ENCODE measurements at regions not wholly inside any gene's neighbourhood (a gene's known extent, or its start where the extent isn't known, plus 50 kb on each side); places are given as distances from the start of the nearest gene placed in this dataset.

DNA sequence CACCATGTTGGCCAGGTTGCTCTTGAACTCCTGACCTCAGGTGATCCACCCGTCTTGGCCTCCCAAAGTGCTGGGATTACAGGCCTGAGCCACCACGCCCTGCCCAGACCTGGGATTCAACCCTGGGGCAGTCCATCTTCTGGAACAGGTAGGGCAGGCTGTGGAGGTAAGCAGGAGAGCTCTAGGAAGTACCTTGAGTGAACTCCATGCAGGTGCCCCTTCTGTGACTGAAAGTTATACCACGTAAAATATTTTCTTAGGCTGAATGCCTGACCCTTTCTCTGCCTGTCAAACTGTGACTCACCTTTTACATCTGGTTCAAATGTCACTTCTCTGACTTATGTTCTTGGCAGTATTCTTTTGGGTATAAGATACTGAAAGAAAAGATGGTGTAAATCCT lies 86.7 kb upstream of the ELAC2 start:
- no peak for ATAC-seq
- Histone ChIP-seq H3K4me3 (no peak overlapping the region), H3K36me3 (ENCODE audit: insufficient read depth) (no peaks in the 10 kb centered on the region), H3K4me1 (ENCODE audit: insufficient read depth) (peaks cover 7% of the 10 kb centered on the region; the same call in 1 of the 2 replicates), H3F3A (replicated peaks; ENCODE audit: low read depth) (no peaks in the 10 kb centered on the region), H4K20me1 (replicated peaks; ENCODE audit: insufficient read depth) (no peaks in the 10 kb centered on the region), H2AFZ (no peak overlapping the region), H3K9me2 (ENCODE audit: insufficient read depth) (no peaks in the 10 kb centered on the region), H3K27ac (ENCODE audit: low read depth) (no peak overlapping the region), H3K4me2 (no peak overlapping the region), H3K27me3 (ENCODE audit: insufficient read depth) (no peaks in the 10 kb centered on the region), H3K79me2 (replicated peaks; ENCODE audit: insufficient read depth) (no peaks in the 10 kb centered on the region)
- H3K4me3 Mint-ChIP-seq = no peak overlapping the region
- H3K27me3 Mint-ChIP-seq (ENCODE audit: insufficient read depth, low read depth, poor library complexity) = no peaks in the 10 kb centered on the region
- H3K27ac Mint-ChIP-seq = no peak overlapping the region
- no peaks in the 10 kb centered on the region for H3K9me3 Mint-ChIP-seq
- peaks cover 10% of the 10 kb centered on the region for H3K4me1 Mint-ChIP-seq
- TF ChIP-seq, protein P1, sequence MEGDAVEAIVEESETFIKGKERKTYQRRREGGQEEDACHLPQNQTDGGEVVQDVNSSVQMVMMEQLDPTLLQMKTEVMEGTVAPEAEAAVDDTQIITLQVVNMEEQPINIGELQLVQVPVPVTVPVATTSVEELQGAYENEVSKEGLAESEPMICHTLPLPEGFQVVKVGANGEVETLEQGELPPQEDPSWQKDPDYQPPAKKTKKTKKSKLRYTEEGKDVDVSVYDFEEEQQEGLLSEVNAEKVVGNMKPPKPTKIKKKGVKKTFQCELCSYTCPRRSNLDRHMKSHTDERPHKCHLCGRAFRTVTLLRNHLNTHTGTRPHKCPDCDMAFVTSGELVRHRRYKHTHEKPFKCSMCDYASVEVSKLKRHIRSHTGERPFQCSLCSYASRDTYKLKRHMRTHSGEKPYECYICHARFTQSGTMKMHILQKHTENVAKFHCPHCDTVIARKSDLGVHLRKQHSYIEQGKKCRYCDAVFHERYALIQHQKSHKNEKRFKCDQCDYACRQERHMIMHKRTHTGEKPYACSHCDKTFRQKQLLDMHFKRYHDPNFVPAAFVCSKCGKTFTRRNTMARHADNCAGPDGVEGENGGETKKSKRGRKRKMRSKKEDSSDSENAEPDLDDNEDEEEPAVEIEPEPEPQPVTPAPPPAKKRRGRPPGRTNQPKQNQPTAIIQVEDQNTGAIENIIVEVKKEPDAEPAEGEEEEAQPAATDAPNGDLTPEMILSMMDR (conservative IDR thresholded peaks at IDR 0.05; ENCODE audit: low read depth in 2 of 2) = no peak
- TF ChIP-seq JUNB (IDR thresholded peaks at IDR 0.05; ENCODE audit: unreplicated experiment) = no peak
- no peak for TF ChIP-seq STAT1 (IDR thresholded peaks at IDR 0.05; ENCODE audit: unreplicated experiment)
- TF ChIP-seq, protein P2, sequence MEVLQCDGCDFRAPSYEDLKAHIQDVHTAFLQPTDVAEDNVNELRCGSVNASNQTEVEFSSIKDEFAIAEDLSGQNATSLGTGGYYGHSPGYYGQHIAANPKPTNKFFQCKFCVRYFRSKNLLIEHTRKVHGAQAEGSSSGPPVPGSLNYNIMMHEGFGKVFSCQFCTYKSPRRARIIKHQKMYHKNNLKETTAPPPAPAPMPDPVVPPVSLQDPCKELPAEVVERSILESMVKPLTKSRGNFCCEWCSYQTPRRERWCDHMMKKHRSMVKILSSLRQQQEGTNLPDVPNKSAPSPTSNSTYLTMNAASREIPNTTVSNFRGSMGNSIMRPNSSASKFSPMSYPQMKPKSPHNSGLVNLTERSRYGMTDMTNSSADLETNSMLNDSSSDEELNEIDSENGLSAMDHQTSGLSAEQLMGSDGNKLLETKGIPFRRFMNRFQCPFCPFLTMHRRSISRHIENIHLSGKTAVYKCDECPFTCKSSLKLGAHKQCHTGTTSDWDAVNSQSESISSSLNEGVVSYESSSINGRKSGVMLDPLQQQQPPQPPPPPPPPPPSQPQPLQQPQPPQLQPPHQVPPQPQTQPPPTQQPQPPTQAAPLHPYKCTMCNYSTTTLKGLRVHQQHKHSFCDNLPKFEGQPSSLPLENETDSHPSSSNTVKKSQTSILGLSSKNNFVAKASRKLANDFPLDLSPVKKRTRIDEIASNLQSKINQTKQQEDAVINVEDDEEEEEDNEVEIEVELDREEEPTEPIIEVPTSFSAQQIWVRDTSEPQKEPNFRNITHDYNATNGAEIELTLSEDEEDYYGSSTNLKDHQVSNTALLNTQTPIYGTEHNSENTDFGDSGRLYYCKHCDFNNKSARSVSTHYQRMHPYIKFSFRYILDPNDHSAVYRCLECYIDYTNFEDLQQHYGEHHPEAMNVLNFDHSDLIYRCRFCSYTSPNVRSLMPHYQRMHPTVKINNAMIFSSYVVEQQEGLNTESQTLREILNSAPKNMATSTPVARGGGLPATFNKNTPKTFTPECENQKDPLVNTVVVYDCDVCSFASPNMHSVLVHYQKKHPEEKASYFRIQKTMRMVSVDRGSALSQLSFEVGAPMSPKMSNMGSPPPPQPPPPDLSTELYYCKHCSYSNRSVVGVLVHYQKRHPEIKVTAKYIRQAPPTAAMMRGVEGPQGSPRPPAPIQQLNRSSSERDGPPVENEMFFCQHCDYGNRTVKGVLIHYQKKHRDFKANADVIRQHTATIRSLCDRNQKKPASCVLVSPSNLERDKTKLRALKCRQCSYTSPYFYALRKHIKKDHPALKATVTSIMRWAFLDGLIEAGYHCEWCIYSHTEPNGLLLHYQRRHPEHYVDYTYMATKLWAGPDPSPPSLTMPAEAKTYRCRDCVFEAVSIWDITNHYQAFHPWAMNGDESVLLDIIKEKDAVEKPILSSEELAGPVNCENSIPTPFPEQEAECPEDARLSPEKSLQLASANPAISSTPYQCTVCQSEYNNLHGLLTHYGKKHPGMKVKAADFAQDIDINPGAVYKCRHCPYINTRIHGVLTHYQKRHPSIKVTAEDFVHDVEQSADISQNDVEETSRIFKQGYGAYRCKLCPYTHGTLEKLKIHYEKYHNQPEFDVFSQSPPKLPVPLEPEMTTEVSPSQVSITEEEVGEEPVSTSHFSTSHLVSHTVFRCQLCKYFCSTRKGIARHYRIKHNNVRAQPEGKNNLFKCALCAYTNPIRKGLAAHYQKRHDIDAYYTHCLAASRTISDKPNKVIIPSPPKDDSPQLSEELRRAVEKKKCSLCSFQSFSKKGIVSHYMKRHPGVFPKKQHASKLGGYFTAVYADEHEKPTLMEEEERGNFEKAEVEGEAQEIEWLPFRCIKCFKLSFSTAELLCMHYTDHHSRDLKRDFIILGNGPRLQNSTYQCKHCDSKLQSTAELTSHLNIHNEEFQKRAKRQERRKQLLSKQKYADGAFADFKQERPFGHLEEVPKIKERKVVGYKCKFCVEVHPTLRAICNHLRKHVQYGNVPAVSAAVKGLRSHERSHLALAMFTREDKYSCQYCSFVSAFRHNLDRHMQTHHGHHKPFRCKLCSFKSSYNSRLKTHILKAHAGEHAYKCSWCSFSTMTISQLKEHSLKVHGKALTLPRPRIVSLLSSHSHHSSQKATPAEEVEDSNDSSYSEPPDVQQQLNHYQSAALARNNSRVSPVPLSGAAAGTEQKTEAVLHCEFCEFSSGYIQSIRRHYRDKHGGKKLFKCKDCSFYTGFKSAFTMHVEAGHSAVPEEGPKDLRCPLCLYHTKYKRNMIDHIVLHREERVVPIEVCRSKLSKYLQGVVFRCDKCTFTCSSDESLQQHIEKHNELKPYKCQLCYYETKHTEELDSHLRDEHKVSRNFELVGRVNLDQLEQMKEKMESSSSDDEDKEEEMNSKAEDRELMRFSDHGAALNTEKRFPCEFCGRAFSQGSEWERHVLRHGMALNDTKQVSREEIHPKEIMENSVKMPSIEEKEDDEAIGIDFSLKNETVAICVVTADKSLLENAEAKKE (CRISPR knock-in tag; IDR thresholded peaks at IDR 0.05) = no peak
- TF ChIP-seq EZH2 (IDR thresholded peaks at IDR 0.05; ENCODE audit: low read depth, unreplicated experiment) = no peak
- TF ChIP-seq, protein P3, sequence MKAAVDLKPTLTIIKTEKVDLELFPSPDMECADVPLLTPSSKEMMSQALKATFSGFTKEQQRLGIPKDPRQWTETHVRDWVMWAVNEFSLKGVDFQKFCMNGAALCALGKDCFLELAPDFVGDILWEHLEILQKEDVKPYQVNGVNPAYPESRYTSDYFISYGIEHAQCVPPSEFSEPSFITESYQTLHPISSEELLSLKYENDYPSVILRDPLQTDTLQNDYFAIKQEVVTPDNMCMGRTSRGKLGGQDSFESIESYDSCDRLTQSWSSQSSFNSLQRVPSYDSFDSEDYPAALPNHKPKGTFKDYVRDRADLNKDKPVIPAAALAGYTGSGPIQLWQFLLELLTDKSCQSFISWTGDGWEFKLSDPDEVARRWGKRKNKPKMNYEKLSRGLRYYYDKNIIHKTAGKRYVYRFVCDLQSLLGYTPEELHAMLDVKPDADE (IDR thresholded peaks at IDR 0.05) = no peak
- H3K36me3 Mint-ChIP-seq (ENCODE audit: low read depth) = no peaks in the 10 kb centered on the region
- no peak for DNase-seq (ENCODE audit: low spot score)
